Stimulated activated naive CD4-positive, alpha-beta T cell (primary cell): ENCODE measurements at regions not wholly inside any gene's neighbourhood (a gene's known extent, or its start where the extent isn't known, plus 50 kb on each side); places are given as distances from the start of the nearest gene placed in this dataset.
"Not testable (repeated sequence)": the region's sequence is repeated elsewhere in the genome, so short reads cannot be mapped to it uniquely, and the experiment has no call there.

Source experiments
- DNase-seq, 6 experiments: peaks; one replicate each; lab custom pipeline; 2025; lab: John Stamatoyannopoulos, UW

DNA sequence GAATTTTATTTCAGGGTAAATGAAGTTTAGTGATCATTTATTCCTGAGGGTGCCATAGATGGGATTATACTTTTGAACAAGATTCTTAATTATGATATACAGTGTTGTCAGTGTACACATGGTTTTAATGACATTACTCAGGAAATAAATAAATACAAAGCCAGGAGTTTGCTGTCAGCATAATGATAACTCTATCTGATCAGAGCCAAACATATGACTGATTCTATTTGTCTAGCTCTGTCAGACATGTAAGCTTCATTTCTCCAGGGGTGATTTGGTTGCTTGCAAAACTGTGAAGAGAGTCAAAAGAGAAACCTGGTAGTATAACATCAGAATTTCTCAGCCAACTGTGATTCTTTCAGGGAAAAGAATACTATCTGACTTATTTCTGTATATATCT is 1425.8 kb upstream of the C9orf72 start:
- no peak for DNase-seq

DNA sequence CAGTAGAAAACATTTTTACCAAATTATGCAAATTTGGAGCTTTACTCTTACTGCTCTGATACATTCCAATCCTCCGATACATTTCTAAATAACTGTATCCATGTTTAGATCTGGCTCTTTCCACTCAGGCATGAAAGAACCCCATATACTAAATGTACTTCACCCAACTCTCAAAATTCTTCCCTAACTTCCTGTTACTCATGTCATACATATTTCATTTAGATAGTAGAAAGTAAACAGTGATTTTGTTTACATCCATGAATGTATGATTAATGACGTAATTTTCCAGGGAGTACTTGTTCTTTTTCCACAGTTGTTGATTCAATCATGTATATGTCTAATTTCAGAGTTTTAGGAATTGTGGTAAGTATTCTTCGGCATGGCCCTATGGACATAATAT is 1426.5 kb upstream of the C9orf72 start:
- DNase-seq: no peak

DNA sequence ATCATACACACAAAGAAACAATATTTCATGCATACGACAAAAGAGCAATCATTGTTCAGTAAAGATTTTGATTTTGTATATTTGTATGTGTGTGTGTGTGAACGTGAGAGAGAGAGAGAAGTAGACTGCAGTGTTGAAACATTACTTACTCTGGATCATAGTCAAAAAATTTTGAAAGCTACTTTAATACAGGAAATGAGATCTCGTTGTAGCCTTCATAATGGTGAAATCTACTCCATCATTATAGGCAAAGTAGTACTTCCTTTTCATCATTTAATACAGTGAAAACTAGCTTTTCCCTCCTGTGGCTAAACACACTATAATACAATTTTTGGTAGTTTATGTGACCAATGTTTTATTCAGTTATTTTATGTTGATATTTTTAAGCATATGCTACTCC is 1427.7 kb upstream of the C9orf72 start:
- DNase-seq: no peak

DNA sequence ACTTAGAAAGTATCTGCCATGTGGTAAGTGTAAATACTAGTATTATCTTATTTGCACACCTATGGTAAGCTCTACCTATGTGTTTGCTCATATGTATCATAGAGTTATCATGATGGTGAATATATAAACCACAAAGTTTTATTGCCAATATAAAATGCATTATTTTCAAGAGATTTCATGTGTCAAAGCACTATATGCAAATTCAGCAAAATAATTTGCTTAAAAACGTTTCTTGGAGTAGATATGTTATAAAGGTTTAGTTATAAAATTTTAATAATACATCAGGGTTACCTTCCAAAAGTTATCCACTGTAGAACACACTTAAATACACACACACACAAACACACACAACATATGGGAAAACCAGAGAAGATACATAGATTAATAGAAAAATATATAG is 1431.7 kb upstream of the C9orf72 start:
- DNase-seq: no peak

DNA sequence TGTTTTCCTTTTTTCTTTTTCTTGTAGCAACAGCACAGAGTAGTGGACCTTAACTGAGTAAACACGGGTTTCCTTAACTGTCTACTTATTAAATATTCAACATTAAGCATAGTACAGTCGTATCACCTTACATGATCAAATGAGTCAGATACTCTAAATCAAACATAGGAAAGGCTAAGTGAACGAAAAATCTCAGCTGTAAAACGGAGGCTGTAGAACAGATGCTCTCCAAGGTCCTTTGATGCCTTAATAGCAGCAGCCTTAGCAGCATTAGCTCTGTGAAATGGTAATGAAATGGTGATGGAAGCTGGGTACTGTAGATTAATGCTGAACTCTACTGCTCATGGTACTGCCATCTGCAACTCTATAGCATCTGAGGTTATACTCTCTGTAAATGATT is 1433.3 kb upstream of the C9orf72 start:
- DNase-seq: no peak

DNA sequence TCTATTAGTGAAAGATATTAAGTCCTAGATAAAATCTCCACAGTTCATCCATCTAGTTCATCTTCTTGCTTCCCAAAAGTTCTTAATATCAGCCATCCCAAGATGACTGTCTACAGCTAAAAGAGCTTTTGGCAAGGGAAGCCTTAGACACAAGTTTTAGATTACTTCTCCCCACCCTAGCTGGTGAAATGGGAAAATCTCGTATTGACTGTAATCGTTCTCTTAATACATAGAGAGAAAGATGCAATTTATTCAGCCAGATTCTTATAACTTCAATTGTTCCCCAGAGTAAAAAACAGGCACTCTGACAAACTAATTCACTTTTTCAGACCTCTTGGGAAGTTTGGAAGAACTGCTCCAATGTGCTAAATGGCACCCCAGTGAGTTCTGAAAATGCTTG is 1439.6 kb upstream of the C9orf72 start:
- DNase-seq: no peak

DNA sequence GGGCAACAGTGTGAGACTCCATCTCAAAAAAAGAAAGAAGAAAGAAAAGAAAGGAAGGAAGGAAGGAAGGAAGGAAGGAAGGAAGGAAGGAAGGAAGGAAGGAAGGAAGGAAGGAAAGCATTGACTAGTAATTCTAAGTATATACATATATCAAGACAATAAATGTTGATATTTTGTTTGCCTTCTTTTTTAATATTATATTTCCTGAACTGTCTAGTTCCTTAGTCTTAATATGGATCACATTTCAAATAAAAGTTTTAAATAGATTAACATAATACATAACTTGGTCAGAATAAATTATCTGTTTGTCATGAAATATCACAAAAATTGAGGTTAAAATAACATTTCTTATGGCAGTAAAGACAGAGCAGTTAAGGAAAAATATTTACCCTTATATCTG is 1448.4 kb upstream of the C9orf72 start:
- no peak for DNase-seq

DNA sequence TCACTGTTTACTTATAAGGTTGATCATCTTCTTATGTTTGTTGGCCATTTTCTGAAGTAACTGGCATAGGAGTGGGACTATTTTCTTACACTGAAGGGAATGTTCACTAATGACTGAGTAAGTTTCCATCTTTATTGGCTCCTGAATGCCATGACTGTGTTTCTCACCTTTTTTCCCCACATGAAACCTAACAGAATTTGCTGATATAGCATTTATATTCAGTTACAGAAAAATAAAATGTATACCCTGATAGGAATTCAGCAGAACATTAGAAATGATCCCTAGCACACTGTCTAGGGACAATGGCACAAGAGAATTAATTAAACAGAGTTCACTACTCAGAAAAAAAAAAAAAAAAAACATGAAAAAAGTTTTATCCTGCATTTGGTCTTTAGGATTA is 1465.1 kb upstream of the C9orf72 start:
- no peak for DNase-seq

DNA sequence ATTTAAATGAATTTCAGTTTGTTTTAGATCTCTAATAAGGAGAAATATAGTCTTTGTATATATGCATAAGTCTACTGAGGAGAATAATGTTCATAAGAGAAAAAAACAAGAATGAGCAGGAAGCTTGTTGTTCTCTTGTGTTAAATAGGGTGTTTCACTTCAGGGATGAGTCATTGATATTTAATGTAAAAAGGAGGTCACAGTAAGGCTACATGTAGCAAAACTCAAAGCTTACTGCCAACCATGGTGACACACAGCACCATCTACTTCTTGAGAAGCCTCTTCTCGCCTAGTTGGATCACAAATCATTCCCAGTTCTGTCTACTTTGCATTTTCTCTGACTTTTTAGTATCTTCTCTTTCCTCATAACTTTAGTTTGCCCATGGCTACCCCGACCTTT is 1466.0 kb upstream of the C9orf72 start:
- DNase-seq: no peak

DNA sequence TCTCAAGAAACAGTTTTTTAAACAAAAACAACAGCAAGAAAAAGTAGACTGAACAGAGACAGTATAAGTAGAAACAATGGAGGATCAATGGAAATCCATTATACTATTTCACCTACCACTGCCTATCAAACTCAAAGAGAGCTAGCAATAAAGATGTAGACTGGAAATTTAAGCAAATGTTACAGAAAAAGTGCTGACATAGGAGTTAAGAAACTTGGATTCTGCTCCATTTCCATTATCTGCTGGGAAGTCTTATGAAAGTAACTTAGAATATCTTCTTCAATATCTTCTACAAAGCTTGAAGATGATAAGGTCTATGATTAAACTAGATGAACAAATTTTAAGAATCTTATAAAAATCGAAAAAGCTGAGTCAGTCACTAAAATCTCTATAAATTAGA is 1469.8 kb upstream of the C9orf72 start:
- DNase-seq: no peak

DNA sequence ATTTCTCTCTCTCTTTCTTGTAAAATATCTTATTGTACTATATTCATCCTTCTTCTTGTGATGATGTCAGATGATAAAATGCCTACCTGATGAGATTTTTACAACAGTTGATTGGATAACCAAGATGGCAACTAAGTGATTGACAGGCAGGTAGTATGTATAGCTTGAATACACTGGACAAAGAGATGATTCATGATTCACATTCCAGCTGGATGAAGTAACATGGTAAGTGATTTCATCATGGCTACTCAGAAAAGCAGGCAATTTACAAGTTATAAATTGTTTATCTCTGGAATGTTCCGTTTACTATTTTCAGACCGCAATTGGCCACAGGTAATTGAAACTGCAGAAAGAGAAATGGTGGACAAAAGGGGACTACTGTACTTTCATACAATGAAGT is 1471.7 kb upstream of the C9orf72 start:
- no peak for DNase-seq

DNA sequence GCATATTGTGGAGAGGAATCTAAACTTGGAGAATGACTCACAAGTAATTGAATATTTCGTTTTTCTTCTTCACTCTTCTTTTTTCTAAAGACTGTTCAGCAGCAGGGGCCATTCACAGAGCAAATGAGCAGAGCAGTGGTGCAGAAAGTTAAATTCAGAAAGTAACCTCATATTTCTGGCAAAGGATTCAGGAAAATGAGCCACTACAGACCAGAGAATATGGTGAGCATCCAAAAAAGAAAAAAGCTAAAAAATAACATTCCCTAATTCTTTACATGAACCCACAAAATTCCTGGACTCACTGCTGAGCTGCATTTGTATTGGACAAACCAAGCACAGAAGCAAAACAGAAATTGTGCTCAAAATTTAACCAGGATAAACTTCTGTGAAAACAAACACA is 1486.8 kb upstream of the C9orf72 start:
- DNase-seq: no peak

DNA sequence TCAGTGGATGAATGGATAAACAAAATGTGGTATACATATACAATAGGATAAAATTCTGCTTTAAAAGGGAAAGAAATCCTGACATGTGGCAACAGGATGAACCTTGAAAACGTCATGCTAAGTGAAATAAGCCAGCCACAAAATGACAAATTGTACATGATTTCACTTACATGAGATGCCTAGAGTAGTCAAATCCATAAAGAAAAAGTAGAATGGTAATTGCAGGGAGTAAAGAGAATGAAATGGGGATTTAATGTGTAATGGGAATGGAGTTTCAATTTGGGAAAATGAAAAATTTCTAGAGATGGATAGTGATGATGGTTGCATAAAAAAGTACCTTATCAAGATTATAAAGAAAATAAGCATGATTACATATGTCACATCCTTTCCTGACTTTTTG is 1489.2 kb upstream of the C9orf72 start:
- no peak for DNase-seq

DNA sequence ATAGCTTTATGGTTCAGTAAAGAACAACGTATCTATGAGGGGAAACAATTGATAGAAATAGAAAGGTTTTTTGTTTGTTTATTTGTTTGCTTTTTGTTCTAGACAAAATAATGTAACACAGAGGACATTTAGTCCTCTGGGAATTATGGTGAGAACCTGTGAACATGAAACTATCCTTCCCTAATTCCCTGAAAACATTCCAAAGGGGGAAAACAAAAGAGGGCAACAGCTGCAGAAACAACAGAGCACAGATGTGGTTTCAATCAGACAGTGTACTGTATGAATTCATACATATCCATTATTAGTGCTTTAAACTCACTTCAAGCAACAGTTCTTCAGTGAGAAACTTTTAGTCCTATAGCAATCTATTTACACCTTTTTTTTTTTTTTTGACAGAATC is 1489.8 kb upstream of the C9orf72 start:
- DNase-seq: no peak

DNA sequence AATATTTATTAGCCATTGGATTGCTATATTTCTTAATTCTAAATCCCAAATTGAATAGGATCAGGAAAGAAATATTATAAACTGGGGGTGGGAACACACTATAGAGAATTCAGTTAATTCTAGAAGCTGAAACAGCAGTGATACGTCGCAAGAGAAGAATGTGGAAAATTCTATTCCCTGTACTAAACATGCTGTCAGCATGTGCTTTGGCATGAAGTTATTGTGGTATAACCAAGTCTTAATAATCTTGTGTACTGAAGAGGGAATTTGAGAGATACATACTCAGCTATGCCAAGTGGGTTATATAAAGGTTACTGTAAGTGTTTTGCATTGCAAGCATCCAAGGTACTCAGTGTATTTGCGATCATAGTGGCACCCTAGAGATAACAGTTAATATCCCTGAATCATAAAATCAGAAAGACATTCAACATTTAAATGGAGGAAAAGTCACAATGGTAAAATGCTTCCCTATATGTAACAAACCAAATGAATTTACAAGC is 1492.9 kb upstream of the C9orf72 start:
- no peak for DNase-seq

DNA sequence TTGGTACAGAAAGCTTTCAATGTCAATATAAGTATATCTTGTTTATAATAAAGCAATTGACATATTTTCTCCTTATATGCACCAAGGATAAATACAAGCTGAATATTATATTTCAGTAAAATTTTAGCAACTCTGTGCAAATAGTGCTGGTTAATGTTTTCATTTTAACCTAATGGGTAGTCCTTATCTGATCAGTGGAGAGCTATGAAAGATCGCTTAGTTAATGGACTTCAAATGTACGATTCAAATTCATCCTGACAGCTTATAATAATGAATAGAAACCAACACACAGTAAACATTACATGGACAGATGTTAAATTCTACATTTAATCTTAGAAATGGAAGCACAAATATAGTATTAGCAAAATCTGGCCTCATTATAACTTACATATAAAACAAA is 1495.2 kb upstream of the C9orf72 start:
- DNase-seq: no peak

DNA sequence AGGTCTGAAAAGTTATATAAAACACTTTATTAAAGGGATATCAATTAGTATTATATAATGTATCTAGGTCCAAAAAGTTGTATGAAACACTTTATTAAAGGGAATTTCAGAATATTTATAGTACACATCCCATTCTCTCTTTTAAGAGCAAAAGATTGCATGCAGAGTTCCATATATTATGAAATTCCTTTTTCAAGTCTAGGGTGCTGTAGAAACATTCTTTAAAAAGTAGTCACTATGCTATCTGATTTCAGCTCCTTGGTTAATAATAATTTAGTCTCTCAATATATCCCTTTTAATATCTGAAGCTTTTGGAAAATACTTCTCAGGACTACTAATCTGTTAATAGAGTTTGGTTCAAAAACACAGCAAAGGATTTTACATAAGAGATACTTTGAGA is 1496.1 kb upstream of the C9orf72 start:
- no peak for DNase-seq

DNA sequence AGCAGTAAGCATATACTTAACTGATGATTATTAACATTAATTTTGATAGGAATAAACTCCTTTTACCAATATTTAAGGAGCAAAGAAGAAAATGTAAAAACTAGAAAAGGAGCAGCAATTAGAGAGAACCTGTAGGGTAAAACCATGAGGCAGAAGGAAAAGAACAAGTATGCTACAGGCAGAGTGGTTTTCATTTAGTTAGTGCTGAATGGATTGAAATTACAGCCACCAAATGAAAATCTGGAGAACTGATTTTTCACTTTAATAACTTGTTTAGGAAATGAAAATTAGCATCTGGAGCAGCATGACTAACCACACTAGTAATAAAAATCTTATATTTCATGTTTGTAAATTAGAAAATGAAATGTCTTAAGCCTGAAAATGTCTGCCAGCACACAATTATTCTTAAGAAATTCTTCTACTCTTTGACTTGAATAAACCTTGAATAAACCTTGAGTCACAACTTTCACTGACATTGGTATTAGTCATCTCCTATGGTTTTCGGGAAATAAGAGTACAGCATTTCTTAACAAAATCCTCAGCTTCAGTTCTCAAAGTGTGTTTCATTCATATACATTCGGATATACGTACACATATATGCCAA is 1504.9 kb upstream of the C9orf72 start:
- DNase-seq: no peak

DNA sequence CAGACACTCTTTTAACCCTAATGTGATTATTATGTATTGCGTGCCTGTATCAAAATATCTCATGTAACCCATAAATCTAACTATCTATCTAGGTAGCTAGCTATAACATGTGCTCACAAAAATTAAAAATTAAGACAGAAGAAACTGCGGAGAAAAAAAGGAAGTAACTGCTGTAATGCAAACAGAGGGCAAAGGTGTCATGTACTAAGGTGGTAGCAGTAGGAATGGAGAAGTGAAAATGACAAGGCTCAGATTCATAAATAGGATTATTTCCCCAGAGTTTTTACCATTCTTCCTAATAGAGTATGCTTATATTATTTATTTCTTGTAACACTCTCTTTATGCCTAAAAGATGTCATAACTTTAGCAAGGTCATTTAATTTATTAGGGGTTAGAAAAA is 1527.5 kb upstream of the C9orf72 start:
- no peak for DNase-seq

DNA sequence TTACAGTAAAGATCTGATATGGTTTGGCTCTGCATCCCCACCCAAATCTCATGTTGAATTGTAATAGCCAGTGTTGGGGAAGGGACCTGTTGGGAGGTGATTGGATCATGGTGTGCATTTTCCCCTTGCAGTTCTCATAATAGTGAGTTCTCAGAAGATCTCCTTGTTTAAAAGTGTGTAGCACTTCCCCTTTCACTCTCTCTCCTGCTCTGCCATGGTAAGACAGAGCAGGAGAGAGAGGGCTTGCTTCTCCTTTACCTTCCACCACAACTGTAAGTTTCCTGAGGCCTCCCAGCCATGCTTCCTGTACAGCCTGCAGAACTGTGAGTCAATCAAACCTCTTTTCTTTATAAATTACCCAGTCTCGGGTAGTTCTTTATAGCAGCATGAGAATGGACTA is 1530.9 kb upstream of the C9orf72 start:
- not testable (repeated sequence) for DNase-seq

DNA sequence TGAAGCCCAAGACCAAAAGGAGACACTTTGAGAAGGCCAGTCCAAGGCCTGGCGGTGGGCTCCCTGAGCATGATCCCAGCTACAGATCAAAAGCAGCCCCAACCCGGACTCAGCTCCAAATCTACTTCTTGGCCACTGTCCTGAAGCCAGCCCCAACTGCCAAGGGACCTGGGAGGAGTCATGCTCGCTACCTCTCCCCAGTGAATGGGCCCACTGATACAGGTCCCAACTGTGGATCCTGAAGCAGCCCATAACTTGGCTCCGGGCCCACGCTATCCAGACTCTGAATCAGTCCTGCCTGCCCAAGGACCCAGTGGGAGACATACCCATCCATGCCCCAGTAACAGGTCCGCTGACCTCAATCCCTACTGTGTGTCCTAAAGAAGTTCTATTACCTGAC is 1545.3 kb upstream of the C9orf72 start:
- DNase-seq: no peak

DNA sequence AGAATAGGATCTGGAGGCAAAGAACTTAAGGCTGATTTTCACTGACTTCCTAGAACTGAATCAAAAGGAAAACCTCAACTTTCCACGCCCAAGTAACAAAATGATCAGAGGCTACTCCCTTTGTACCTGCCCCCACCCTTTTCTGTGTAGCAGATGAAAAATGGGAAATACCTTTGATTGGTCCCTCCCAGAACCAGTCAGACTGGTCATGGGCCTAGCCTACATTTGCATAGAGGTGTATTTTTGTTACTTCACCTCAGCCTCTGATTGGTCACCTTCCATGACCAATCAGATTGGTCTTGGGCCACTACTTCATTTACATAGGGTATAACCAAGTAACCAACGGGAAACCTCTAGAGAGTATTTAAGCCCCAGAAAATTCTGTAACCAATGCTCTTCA is 1553.5 kb upstream of the C9orf72 start:
- DNase-seq: no peak

DNA sequence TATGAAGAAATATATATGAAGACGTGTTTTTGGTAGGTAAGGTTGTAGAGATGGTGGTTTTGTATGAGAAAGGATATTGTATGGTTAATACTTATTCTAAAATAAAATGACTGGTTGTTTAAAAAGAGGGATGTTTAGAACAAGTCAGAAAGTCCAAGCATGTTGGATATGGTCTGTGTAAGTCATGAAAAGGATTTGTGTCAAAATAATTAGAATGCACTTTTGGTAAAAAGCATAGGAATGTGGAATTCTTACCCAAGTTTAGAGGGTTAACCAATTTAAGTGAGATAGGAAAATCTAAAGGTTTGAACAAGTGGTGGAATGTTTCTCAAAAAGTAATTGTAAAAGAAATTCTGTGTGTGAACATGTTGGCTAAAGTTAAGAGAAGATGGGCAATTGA is 1556.5 kb upstream of the C9orf72 start:
- DNase-seq: no peak

DNA sequence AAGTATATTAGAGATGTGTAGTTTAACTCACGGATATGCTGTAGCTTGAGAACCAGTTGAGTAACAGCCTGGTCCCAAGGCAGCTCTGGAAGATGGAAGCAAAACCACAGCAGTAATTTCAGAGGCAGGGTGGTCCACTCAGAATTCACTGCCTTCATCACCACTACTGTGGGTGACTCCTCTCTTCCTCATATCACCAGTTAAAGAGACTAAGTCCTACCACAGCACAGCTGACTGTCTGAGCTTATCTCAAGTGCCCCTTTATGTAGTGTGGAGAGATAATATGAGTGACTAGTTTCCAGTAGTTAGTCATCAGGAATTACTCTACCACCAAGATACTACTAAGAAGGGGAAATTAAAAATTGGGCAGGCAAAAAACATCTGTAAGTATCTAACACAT is 1571.2 kb upstream of the C9orf72 start:
- no peak for DNase-seq

DNA sequence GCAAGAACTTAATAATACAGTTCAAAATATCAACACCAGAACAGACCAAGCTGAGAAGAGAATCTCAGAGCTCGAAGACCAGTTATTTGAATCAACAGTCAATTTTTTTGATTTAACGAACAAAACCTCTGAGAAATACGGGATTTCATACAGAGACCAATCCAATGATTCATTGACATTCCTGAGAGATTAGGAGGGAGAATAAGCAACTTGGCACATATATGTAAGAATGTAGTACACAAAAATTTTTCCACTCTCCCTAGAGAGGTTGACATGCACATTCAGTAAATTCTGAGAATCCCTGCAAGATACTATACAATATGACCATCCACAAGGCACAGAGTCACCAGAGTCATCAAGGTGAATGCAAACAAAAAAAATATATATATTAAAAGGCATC is 1577.3 kb upstream of the C9orf72 start:
- DNase-seq: no peak
